GM21390 (cell line): ENCODE measurements at regions not wholly inside any gene's neighbourhood (a gene's known extent, or its start where the extent isn't known, plus 50 kb on each side); places are given as distances from the start of the nearest gene placed in this dataset.
A peak's percentile ranks its signal among the peaks of the same experiment; 100 is the strongest.

ENCODE experiments used
- ATAC-seq: cut with Tn5 transposase; IDR thresholded peaks from one replicate; pipeline ENCODE4 v1.9.1; 2021; ENCODE audit not compliant: unreplicated experiment

- ATAC-seq: peak; percentile 100
These were observed 168.3 kb downstream of the SPRY1 start for GRCh38 chr4:123564758-123565346.

- ATAC-seq: no peak
These were observed 172.3 kb downstream of the SPRY1 start for GRCh38 chr4:123568936-123569335.

GRCh38 chr4:123569541-123569940 lies 172.9 kb downstream of the SPRY1 start:
- ATAC-seq: no peak

DNA sequence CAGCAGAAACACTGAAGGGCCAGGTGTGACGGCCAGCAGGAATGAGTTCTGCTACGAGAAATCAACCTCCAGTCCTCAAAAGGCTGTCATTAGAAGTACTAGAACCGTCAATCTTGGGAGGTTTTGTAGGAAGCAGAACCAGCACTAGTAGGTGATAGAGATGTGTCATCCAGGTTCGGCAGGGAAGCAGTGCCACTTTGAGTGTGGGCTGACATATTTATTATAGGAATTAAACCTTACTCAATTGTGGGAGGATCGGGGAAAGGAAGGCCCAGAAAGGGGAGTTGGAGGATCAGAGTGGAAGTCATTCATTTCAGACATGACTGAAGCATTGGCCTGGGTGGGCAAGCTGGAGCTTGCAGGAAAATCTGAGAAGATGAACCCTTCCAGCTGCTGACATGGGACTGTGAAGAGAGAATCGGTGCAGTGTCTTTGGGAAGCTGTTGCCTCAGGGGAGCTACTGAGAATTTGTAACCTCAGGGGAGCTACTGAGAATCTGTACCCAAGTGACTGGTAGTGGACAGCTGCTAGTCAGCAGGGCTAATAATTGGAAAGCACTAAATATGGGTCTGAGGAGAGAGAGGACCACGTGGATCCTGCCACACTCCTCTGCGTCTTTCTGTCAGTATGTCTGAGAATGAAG lies 177.4 kb downstream of the SPRY1 start:
- ATAC-seq: no peak

- no peak for ATAC-seq
These were observed 178.7 kb downstream of the SPRY1 start for GRCh38 chr4:123575291-123575690.

GRCh38 chr4:123577225-123577906 lies 180.8 kb downstream of the SPRY1 start:
- no peak for ATAC-seq

DNA sequence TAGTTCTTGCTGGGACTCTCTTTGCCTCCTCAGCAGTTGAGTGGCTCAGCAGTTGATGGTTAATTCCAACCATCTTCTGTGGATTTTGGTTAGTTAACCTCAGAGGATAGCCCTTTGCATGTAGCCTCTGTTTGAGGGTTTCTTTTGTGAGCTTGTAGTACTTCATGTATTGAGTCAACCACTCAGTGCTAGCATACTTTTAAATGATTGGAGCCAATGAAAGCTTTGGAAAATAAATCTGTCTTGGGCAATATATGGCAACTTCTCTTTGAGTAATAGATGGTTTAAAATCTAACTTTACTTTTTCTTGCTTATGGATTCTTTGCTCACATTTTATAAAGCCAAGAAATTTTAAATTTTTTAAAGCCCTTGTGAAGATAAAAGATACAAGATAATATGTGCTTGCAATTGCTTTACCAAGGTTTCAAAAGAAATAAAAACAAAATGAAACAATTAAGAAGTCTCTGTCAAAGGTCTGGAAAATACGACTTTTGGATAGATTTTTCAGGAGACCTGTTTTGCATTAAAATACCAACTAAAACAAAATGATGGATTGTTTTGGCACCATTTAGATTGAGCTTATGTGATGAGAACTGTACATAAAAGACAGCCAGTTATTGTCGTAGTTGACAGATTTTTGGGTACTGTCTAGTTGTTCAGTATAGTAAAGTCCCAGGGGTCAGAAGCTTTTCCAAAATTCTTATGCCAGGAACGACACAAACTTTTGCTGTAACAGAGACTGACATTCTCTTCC lies 181.9 kb downstream of the SPRY1 start:
- no peak for ATAC-seq

DNA sequence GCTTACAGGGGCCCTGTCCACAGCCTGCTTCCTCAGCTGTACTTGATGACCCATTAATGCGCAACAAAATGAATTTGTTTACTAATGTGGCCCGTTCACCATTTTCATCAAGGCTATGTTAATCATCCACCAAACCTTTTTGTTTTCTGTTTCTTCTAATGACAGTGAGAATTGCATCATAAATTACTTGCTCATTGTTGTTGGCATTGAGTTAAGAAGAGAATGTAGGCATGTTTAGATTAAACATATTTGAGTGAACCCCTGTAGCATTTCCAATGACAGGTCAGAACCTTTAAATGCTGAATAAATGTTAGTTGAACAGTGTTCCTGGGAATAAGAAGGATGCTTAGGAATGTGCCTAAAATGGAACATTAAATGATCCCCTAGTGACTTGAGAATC lies 183.4 kb downstream of the SPRY1 start:
- ATAC-seq: no peak

GRCh38 chr4:123580981-123581664 lies 184.5 kb downstream of the SPRY1 start:
- no peak for ATAC-seq

- no peak for ATAC-seq
These were observed 185.2 kb downstream of the SPRY1 start for GRCh38 chr4:123581802-123582201.

- ATAC-seq: no peak
These were observed 186.4 kb downstream of the SPRY1 start for GRCh38 chr4:123583043-123583442.

DNA sequence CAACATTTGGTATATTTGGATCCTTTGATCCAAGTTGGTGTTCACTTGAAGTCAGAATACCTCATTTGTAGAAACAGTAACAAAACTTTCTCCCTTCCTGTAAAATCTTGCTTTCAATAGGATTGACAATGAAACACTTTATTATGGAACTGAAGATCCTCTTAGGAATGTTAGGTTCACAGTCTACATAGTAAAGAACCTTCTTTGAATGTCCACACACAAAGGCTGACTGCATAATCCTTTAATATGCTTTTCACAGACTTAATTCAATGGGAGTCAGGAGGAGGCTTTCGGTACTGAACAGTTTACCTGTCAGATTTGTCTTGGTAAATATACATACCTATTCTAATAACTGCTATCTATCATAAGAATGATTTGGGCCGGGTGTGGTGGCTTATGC lies 188.5 kb downstream of the SPRY1 start:
- no peak for ATAC-seq

- ATAC-seq: peak; percentile 12
These were observed 191.4 kb downstream of the SPRY1 start for GRCh38 chr4:123587983-123588494.

GRCh38 chr4:123588631-123589241 lies 192.1 kb downstream of the SPRY1 start:
- peak; percentile 75 for ATAC-seq

- ATAC-seq: no peak
These were observed 192.7 kb downstream of the SPRY1 start for GRCh38 chr4:123589301-123589700.

DNA sequence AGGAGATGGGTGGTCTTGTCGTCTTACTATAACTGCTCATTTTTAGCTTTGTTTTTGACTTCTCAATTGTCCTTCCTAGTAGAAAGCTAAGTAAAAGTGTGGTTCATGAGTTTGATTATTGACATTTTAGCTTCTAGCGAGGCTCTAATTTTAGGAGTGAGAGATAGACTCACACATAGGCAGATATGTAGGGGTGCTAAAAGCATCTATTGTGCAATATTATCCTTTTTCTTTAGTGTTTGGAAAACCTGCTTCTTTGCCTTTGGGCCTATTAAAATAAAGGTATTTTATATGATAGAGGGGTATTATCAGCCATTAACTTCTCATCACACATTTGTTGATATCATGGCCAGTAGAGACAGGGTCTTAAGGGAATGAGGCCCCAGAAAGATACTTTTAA lies 195.3 kb downstream of the SPRY1 start:
- no peak for ATAC-seq

DNA sequence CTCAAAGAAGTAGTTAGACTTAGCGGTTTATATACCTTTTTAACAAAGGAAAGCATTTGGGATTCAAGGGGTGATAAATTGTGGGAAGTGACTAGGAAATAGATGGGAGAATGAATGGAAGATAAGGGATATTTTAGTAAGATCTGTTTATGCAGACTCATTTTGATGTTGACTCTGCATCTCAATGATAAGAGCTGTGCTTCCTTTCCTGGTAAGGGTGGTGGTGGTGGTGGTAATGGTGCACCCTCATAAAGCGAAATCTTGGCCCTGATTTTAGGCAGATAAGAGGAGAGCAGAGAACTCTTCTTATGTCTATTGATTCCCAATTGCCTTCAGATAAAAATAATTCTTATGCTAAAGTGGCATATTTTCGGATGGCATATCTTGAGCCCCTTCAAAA lies 197.1 kb downstream of the SPRY1 start:
- no peak for ATAC-seq

DNA sequence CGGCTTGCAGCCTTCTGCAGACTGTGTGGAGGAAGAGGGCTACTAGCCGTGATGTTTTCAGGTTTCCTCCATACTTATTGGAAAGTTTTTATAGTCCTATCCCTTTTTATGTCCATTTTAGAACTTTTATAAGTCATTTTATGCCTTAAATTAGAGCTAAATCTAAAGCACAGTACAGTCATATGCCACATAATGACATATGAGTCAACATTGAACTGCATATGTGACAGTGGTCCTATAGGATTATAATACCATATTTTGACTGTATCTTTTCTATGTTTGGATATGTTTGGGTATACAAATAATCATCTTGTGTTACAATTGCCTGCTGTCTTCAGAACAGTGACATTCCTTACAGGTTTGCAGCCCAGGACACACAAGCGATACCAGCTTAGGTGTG lies 200.2 kb downstream of the SPRY1 start:
- no peak for ATAC-seq

DNA sequence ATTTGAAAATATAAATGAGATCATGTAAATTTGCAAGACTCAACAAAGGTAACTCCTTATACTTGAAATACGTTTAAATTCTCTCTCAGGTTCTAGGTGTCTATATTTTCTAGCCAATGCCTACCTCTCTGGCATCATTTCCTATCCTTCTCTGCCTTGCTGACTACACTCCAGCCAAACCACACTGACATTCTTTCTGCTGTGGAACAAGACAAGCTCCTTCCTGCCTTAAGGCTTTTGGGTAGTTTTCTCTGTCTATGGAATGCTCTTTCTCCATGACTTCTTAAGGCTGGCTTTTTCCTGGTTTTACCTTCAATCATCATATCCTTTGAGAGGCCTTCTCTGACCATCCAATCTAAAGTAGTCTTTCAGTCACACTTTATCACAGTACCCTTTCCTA lies 201.0 kb downstream of the SPRY1 start:
- ATAC-seq: no peak

- ATAC-seq: no peak
These were observed 201.7 kb downstream of the SPRY1 start for GRCh38 chr4:123598331-123598730.
